Kidney epithelial cell (primary cell): ENCODE measurements at regions not wholly inside any gene's neighbourhood (a gene's known extent, or its start where the extent isn't known, plus 50 kb on each side); places are given as distances from the start of the nearest gene placed in this dataset.
"Not testable (repeated sequence)": the region's sequence is repeated elsewhere in the genome, so short reads cannot be mapped to it uniquely, and the experiment has no call there.

Source experiments
- DNase-seq: peaks from one replicate; pipeline ENCODE4 v3.0.0-alpha.2; 2010; ENCODE audit warnings: low read depth
- H3K27me3 ChIP-seq: 2 replicates; pipeline ENCODE4 v1.6.0; 2011; ENCODE audit warnings: low read length; ENCODE audit not compliant: control insufficient read depth, insufficient read depth
- H3K36me3 ChIP-seq: 2 replicates; pipeline ENCODE4 v1.5.1; 2011; ENCODE audit warnings: low read length; ENCODE audit not compliant: control insufficient read depth, insufficient read depth
- H3K4me3 ChIP-seq: 2 replicates; pipeline ENCODE4 v1.5.1; 2011; ENCODE audit warnings: low read depth, mild to moderate bottlenecking, control low read depth, low read length
- TF ChIP-seq, protein P1 (sequence below): IDR thresholded peaks from 2 replicates; pipeline ENCODE4 v1.5.1; 2011; ENCODE audit warnings: mild to moderate bottlenecking, moderate library complexity, low read length, control low read depth, inconsistent platforms; ENCODE audit not compliant: insufficient read depth, poor library complexity, severe bottlenecking

DNA sequence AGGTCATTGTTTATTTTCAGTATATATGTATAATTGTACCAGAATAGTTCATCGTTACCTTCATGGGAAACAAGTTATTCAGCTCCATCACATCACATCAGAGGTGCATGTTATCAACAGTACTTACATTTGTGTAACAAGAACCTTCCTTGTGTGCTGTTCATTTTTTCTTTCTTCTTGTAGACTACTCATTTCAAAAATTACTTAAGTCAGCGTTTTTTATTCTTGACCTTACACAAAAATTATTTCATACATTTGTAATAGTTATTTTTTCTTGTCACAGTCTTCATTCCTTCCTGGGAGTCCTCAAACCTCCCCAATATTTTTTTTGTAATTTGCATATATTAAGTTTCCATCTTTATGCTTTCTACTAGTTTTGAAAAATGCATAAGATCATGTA is 725.7 kb upstream of the ADGRB3 start:
- TF ChIP-seq, protein P1, sequence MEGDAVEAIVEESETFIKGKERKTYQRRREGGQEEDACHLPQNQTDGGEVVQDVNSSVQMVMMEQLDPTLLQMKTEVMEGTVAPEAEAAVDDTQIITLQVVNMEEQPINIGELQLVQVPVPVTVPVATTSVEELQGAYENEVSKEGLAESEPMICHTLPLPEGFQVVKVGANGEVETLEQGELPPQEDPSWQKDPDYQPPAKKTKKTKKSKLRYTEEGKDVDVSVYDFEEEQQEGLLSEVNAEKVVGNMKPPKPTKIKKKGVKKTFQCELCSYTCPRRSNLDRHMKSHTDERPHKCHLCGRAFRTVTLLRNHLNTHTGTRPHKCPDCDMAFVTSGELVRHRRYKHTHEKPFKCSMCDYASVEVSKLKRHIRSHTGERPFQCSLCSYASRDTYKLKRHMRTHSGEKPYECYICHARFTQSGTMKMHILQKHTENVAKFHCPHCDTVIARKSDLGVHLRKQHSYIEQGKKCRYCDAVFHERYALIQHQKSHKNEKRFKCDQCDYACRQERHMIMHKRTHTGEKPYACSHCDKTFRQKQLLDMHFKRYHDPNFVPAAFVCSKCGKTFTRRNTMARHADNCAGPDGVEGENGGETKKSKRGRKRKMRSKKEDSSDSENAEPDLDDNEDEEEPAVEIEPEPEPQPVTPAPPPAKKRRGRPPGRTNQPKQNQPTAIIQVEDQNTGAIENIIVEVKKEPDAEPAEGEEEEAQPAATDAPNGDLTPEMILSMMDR = no peak
- no peak for DNase-seq
- Histone ChIP-seq H3K27me3 (no peaks in the 10 kb centered on the region), H3K4me3 (no peak overlapping the region), H3K36me3 (no peaks in the 10 kb centered on the region)

DNA sequence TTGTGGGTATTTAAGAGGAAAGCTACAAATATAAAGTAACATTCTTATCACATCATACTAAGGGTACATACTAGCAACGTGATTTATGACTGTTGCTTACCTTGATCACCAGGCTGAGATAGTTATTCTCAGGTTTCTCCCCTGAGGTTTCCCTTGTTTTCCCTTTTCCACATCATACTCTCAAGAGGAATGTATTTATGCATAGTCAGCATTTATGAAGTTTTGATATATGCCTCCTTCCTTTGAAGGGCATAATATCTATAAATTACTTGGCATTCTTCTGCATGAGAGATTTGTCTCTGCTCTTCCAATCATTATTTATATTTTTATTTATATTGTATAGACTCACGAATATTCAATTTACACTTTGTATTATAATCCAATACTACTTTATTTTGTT is 726.7 kb upstream of the ADGRB3 start:
- no peak for DNase-seq
- no peak overlapping the region for H3K4me3 ChIP-seq
- H3K36me3 ChIP-seq = no peaks in the 10 kb centered on the region
- TF ChIP-seq, protein P1 = no peak
- no peaks in the 10 kb centered on the region for H3K27me3 ChIP-seq

DNA sequence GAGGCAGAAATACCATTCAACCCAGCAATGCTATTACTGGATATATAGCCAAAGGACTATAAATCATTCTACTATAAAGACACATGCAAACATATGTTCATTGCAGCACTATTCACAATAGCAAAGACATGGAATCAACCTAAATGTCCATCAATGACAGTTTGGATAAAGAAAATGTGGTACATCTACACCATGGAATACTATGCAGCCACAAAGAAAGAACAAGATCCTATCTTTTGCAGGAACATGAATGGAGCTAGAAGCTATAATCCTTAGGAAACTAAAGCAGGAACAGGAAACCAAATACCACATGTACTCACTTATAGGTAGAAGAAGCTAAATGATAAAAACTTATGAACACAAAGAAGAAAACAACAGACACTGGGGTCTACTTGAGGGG is 730.3 kb upstream of the ADGRB3 start:
- H3K36me3 ChIP-seq, DNase-seq, H3K27me3 ChIP-seq, H3K4me3 ChIP-seq: not testable (repeated sequence)

DNA sequence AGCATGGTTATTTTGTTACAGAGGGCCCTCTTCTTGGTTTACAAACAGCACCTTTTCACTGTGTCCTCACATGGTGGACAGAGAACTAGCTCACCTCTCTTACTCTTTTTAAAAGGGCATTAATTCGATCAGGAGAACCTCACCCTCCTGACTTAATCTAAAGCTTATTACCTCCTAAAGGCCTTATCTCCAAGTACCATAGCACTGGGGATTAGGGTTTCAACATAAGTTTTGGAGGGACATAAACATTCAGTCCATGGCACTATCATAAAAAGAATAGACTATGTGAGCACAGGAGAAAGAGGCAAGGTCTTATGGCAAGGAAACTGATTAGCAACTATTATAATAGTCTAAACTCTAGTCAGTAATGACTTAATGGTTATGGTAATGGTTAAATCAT is 736.2 kb upstream of the ADGRB3 start:
- H3K4me3 ChIP-seq = no peak overlapping the region
- TF ChIP-seq, protein P1 = no peak
- H3K36me3 ChIP-seq = no peaks in the 10 kb centered on the region
- no peaks in the 10 kb centered on the region for H3K27me3 ChIP-seq
- no peak for DNase-seq

DNA sequence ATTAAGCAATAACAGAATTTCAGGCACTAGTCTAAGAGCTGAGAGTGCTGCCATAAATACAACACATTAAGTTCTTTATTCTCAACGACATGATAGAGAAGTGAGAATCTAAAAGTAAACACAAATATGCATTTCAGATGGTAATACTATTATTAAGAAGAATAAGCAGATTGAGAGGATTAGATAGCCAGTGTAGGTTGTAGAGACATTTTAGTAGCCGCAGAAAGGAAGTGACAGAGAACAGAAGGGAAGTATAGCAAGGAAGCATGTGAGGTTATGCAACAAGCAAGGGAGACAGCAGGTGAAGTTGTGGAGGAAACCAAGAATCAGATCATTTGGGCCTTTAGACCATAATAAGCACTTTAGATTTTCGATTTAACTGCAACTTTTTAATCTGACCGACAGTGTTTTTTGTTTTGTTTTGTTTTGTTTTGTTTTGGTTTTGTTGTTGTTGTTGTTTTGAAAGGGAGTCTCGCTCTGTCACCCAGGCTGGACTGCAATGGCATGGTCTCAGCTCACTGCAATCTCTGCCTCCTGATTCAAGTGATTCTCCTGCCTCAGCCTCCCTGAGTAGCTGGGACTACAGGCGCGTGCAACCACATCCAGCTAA is 737.0 kb upstream of the ADGRB3 start:
- TF ChIP-seq, protein P1 = no peak
- no peak for DNase-seq
- Histone ChIP-seq H3K27me3 (no peaks in the 10 kb centered on the region), H3K36me3 (no peaks in the 10 kb centered on the region), H3K4me3 (no peak overlapping the region)

DNA sequence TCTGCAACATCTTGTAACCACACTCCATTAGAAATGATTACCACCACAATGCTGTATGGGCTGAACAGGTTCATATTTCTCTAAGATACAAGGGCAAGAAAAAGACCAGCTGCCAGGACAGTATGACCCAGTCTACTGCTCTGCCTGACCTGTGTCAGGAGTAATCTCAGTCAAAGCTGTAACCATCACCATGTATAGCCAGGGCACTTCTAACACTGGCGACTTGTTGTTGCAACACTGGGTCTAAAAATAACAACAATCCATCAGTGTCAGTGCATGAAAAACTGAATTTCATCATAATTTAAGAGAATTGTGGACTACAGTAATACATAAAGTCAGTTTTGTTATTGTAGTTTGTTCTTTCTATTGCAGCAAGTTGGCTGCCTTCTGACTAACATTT is 738.6 kb upstream of the ADGRB3 start:
- TF ChIP-seq, protein P1 = no peak
- H3K36me3 ChIP-seq = no peaks in the 10 kb centered on the region
- no peak for DNase-seq
- H3K4me3 ChIP-seq = no peak overlapping the region
- H3K27me3 ChIP-seq = no peaks in the 10 kb centered on the region
